ENCODE measurements at regions not wholly inside any gene's neighbourhood (a gene's known extent, or its start where the extent isn't known, plus 50 kb on each side); places are given as distances from the start of the nearest gene placed in this dataset.

- Mint-ChIP-seq H3K27me3 (peaks cover 17% of the 10 kb centered on the region), H3K36me3 (peaks cover 5% of the 10 kb centered on the region), H3K27ac (no peak overlapping the region), H3K4me3 (no peak overlapping the region), H3K9me3 (peaks cover 5% of the 10 kb centered on the region), H3K4me1 (ENCODE audit: unreplicated experiment) (peaks cover 18% of the 10 kb centered on the region)
- no peak for TF ChIP-seq CTCF (conservative IDR thresholded peaks at IDR 0.05)
- no peak for DNase-seq (ENCODE audit: extremely low spot score, unreplicated experiment)
Observed at GRCh38 chr7:33769930-33770329, 135.4 kb upstream of the BMPER start.

DNA sequence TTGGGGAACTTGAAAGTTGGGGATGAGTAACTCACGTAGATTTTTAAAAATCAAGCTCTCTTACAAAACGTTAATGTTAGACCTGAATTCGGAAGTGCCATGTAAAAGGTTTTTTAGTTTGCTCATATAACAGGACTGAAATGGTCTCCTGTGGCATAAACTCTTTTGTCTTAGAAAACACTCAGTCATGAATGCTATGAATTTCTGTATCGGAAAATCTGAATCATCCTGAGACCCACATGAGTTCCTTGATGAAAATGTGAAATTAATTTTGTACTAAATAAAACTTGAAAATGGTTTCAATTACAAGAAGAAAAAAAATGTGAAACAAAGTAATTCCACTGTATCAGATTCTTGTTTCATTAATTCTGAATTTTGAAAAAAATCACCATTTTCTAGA is 134.8 kb upstream of the BMPER start:
- Mint-ChIP-seq H3K4me3 (no peak overlapping the region), H3K27ac (no peak overlapping the region), H3K27me3 (peaks cover 17% of the 10 kb centered on the region), H3K36me3 (peaks cover 5% of the 10 kb centered on the region), H3K9me3 (peaks cover 5% of the 10 kb centered on the region), H3K4me1 (ENCODE audit: unreplicated experiment) (peaks cover 20% of the 10 kb centered on the region)
- no peak for TF ChIP-seq CTCF (conservative IDR thresholded peaks at IDR 0.05)
- DNase-seq (ENCODE audit: extremely low spot score, unreplicated experiment) = no peak

DNA sequence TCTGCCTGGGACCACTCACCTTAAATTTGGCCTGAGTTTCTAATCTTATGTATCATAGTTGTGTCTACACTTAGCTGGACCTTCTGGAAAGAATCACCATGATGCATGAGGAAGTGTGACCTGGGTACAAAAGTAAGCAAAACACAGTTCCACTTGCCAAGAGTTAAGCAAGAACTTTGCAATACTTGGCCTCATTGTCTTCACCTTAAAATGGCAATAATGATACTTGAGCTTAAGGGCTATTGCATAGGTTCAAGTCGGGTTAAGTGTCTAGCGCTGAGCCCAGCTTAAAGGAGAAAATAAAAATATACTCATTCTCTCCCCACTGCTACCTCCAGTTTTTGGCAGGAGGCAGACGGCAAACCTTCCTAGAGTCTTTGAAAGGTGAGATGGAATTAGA is 133.9 kb upstream of the BMPER start:
- Mint-ChIP-seq H3K27ac (no peak overlapping the region), H3K4me1 (ENCODE audit: unreplicated experiment) (peaks cover 17% of the 10 kb centered on the region), H3K4me3 (no peak overlapping the region), H3K9me3 (peaks cover 5% of the 10 kb centered on the region), H3K27me3 (peaks cover 17% of the 10 kb centered on the region), H3K36me3 (peaks cover 5% of the 10 kb centered on the region)
- no peak for DNase-seq (ENCODE audit: extremely low spot score, unreplicated experiment)
- no peak for TF ChIP-seq CTCF (conservative IDR thresholded peaks at IDR 0.05)

GRCh38 chr7:33773053-33773452 is 132.3 kb upstream of the BMPER start:
- Mint-ChIP-seq H3K9me3 (peaks cover 10% of the 10 kb centered on the region), H3K4me3 (no peak overlapping the region), H3K4me1 (ENCODE audit: unreplicated experiment) (peaks cover 16% of the 10 kb centered on the region), H3K27me3 (peaks cover 19% of the 10 kb centered on the region), H3K27ac (no peak overlapping the region), H3K36me3 (peaks cover 5% of the 10 kb centered on the region)
- no peak for DNase-seq (ENCODE audit: extremely low spot score, unreplicated experiment)
- no peak for TF ChIP-seq CTCF (conservative IDR thresholded peaks at IDR 0.05)

DNA sequence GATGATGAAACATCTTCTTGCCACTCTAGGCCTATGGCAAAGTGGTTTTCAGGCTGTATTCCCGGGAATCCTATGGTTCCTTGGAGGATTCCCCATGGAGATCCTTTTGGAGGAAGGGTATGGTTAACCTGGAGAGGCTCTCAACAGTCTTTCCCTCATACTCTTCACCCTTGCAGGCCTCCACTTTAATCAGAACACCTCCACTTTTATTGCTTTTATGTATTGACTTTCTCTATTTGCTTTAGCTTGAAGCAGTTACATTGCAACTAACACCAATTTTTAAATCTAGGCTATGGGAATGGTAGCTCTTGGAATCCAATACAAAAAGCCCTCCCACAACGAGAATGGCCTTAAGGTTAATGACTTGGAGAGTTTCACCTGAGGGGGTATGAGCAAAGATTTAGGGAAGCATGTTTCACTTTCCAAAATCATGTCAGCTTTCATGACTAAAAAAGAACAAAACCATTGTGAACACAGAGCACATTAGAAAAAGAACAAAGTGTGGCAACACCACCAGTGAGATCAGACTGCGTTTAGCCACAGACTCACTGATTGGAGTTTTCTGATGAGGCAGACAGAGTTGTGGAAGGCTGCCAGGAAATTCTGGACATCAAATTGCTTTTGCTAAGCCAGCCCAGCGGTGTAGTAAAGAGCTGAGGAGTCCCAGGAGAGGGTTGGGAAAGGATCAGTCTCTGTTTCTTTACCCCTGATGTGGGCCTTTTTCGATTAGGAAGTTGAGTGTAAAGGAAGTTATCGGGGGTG is 130.4 kb upstream of the BMPER start:
- TF ChIP-seq CTCF (conservative IDR thresholded peaks at IDR 0.05) = no peak
- peaks cover 10% of the 10 kb centered on the region for H3K9me3 Mint-ChIP-seq
- peaks cover 17% of the 10 kb centered on the region for H3K4me1 Mint-ChIP-seq (ENCODE audit: unreplicated experiment)
- H3K27ac Mint-ChIP-seq = no peak overlapping the region
- peaks cover 5% of the 10 kb centered on the region for H3K36me3 Mint-ChIP-seq
- peaks cover 15% of the 10 kb centered on the region for H3K27me3 Mint-ChIP-seq
- H3K4me3 Mint-ChIP-seq = no peak overlapping the region
- no peak for DNase-seq (ENCODE audit: extremely low spot score, unreplicated experiment)
